Vagina (tissue), 2 donors: ENCODE measurements at regions not wholly inside any gene's neighbourhood (a gene's known extent, or its start where the extent isn't known, plus 50 kb on each side); places are given as distances from the start of the nearest gene placed in this dataset.

Experiments used
- POLR2A ChIP-seq, 2 donors: fragments of 450-650 bp; IDR thresholded peaks; one replicate each; pipeline ENCODE4 v1.6.1; 2017; ENCODE audit warnings: antibody characterized with exemption in 2 of 2, mild to moderate bottlenecking in 2 of 2, moderate library complexity in 2 of 2
- POLR2AphosphoS5 ChIP-seq, 2 donors: sonication (generic); formaldehyde crosslinking; IDR thresholded peaks; one replicate each; pipeline ENCODE4 v1.9.0; 2017; ENCODE audit warnings: antibody characterized with exemption in 2 of 2, mild to moderate bottlenecking in 2 of 2, low read depth in 1 of 2; ENCODE audit not compliant: insufficient read depth in 1 of 2
- TF ChIP-seq, protein P1 (sequence below), 3 experiments: fragments of 450-650 bp in 2 of 3; fragments of 200-600 bp in 1 of 3; sonication (generic) in 1 of 3; IDR thresholded peaks; one replicate each; pipeline ENCODE4 v1.5.1; 2017 to 2019; ENCODE audit warnings: antibody characterized with exemption in 3 of 3, mild to moderate bottlenecking in 2 of 3, moderate library complexity in 2 of 3

DNA sequence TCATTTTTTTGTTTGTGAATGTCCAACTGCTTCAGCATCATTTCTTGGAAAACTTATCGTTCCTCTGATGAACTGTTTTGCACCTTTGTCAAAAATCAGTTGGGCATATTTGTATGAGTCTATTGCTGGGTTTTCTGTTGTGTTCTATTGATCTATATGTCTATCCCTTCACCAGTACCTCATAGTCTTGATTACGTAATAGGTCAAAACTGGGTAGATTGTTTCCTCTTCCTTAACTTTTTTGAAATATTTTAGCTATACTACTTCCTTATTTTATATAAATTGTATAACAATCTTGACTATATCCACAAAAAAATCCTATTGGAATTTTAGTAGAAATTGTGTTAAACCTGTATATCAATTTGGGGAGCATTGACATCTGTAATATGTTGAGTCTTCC is 104.1 kb upstream of the PALS2 start:
- no peak for TF ChIP-seq POLR2AphosphoS5 (IDR thresholded peaks at IDR 0.05; ENCODE audit: insufficient read depth in 1 of 2, low read depth in 1 of 2)
- TF ChIP-seq, protein P1, sequence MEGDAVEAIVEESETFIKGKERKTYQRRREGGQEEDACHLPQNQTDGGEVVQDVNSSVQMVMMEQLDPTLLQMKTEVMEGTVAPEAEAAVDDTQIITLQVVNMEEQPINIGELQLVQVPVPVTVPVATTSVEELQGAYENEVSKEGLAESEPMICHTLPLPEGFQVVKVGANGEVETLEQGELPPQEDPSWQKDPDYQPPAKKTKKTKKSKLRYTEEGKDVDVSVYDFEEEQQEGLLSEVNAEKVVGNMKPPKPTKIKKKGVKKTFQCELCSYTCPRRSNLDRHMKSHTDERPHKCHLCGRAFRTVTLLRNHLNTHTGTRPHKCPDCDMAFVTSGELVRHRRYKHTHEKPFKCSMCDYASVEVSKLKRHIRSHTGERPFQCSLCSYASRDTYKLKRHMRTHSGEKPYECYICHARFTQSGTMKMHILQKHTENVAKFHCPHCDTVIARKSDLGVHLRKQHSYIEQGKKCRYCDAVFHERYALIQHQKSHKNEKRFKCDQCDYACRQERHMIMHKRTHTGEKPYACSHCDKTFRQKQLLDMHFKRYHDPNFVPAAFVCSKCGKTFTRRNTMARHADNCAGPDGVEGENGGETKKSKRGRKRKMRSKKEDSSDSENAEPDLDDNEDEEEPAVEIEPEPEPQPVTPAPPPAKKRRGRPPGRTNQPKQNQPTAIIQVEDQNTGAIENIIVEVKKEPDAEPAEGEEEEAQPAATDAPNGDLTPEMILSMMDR (IDR thresholded peaks at IDR 0.05): no peak
- no peak for TF ChIP-seq POLR2A (IDR thresholded peaks at IDR 0.05)
